Stimulated activated CD4-positive, alpha-beta T cell treated with anti-CD3 and anti-CD28 coated beads, TNF-alpha, amount 100 ng/mL, for 48 hours (primary cell): ENCODE measurements at regions not wholly inside any gene's neighbourhood (a gene's known extent, or its start where the extent isn't known, plus 50 kb on each side); places are given as distances from the start of the nearest gene placed in this dataset.
"Not testable (repeated sequence)": the region's sequence is repeated elsewhere in the genome, so short reads cannot be mapped to it uniquely, and the experiment has no call there.

Experiments used
- DNase-seq, 3 donors: peaks; one replicate each; pipeline ENCODE4 v3.0.0-alpha.2; 2020; ENCODE audit warnings: low read depth in 3 of 3

GRCh38 chr7:153523320-153524015 lies 528.7 kb upstream of the DPP6 start:
- DNase-seq: no peak

DNA sequence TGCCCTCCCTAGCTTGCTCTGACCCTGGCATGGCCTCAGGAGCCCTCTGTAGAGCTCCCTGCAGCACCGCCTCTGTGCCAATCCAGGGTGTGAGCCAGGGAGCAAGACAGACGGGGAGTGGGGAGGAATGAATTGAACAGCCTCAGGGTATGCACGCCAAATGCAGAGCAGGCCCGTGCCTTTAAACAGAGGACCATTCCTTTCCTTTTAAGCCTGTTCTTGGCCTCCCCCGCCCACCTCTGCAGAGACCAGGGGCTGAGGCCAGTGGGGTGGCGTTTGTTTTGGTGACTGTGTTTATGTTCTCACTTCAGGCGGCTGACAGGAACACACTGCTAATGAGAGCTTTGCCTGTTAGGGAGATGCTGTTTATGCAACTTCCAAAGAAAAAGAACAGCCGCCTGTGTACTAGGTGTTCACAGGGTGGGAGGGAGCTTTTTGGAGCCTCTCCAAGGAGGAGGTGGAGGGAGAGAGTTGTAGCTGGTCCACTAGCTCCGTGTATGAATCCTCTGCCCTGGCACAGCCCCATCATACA lies 528.1 kb upstream of the DPP6 start:
- DNase-seq: no peak

DNA sequence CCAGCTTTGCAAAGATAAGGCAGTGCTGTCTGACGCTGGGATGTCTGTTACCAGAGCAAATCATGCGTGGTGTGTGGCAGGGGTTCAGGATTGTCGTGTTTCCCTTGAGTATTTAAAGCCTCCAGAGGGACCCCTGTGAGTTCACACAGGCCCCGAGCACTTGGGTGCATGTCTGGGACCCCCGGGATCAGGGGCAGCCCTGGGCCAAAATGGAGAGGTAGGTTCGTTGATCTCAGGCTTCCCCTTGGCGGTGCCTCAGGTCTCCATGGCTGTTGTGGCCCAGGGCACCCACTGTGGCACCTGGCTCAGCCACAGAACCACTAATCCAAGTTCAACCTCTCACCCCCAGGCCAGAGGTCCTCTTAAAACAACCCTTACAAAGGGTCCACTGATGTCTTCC lies 523.1 kb upstream of the DPP6 start:
- no peak for DNase-seq

- no peak for DNase-seq
These were observed 522.5 kb upstream of the DPP6 start for GRCh38 chr7:153529651-153530165.

DNA sequence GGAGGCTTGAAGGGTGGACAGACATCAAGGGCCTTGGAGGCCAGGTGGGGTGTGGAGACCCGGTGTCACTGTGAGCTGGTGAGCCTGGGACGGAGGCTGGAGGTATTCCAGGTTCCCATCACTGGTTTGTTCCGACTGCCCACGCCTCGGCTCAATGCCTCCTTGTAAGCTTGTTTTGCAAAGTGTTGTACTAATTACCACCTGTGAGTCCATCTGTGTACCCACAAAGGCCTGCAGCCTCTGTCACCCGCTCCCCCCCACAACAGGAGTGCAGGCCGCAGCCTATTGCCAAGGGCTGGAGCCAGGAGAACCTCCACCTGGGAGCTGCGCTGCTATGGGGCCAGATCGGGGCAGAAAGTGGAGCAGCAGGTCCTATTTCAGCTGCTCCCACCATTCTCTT lies 521.8 kb upstream of the DPP6 start:
- no peak for DNase-seq

GRCh38 chr7:153532326-153532725 lies 519.9 kb upstream of the DPP6 start:
- DNase-seq: no peak

DNA sequence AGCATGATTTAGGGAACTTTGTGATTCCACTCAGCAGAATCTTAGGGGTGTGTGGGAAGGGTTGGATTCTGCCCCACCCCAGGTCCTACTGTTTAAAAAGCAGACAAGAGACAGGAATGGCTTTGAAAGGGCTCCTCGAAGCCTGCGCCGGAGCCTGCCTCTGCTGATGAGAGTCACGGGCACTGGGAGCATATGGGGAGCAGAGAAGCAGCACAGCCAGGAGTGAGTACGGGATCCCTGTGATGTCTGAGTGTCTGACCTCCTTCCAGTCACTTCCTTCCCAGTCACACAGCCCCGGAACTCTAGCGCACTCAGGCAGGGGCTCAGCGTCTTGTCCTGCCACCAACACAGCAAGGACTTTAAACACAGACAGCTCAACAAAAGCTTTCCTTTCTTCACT lies 514.9 kb upstream of the DPP6 start:
- DNase-seq: no peak

DNA sequence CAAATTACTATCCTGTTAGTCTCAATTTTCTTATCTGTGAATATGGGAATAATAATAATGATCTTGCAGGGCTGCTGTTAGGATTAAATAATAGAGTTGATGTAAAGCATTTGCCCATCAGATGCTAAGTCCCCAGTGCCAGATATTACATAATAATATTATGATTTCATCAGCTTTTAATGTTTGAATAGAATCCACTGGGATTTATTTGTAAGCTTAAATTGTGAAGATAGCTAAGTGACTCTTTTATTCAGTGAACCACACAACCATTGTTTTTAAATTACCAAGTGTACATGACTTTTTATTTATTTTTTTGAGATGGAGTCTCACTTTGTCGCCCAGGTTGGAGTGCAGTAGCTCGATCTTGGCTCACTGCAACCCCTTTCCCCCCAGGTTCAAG lies 510.3 kb upstream of the DPP6 start:
- DNase-seq: no peak

DNA sequence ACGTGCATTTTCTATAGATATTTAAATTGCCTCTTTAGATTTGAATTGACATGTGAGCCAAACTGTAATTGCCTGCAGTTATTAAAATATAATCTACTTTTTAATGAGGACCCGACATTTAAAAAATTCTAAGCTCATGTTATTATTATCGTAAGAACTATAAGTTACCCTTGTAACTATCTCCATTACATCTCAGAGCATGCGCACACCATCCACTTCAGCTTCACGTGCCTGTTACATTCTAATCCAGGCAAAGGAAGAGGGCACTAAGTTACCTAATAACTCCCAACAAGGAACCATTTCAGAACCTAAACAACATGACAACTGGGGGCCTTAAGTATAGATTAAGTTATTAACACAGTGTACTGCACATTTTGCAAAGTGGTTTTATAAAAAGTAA lies 509.0 kb upstream of the DPP6 start:
- DNase-seq: no peak

DNA sequence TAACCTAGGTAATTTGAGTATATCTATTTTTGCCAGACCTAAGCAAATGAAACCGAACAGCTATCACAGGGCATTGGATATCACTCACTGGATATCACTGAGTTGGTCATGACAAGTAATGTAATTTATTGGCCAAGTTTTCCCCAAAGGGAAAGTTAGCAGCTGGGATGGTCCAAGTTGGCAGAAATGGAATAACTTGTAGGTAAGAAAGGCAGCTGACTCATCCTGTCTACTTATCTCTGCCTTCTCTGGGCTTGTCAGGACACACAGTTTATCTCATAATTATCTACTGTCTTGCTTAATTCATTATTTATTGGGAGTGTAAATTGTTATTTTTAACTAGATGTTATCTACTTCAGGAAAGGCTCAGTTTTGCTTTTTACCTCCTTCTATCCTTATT lies 502.0 kb upstream of the DPP6 start:
- DNase-seq: no peak

DNA sequence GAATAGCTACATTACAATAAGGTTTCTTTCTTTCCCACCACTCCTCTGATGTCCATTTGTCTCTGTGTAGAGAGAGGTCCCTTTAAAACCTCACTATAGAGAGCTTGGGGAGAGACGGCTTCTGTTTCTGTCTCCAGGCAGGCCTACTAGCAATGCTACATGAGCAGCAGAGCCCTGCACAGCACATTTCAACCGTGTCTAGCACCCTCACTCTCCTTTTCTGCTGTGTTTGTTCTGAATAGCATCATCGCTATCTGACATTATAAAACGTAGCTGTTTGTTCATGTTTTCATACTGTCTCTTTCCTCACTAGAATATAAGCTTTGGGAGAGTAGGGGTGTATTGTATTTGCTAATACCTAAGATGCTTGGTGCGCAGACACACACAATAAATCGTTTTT lies 487.8 kb upstream of the DPP6 start:
- no peak for DNase-seq

GRCh38 chr7:153566324-153566723 lies 485.9 kb upstream of the DPP6 start:
- DNase-seq: no peak

- no peak for DNase-seq
These were observed 484.8 kb upstream of the DPP6 start for GRCh38 chr7:153567426-153567825.

- DNase-seq: not testable (repeated sequence)
These were observed 482.7 kb upstream of the DPP6 start for GRCh38 chr7:153569520-153569919.

GRCh38 chr7:153576096-153576495 lies 476.1 kb upstream of the DPP6 start:
- no peak for DNase-seq

DNA sequence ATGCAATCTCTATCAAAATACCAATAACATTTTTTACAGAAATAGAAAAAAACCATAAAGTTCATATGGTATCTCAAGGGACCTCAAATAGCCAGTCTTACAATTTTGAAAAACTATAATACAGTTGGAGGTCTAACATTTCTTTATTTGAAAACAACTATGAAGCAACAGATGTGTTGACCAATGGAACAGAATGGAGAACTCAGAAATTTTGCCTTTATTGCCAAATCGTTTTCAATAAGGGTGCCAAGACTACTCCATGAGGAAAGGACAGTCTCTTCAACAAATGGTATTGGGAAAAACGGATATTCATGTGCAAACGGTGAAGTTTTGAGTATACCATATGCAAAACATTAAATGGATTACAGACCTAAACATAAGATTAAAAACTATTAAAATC lies 470.8 kb upstream of the DPP6 start:
- DNase-seq: no peak

- no peak for DNase-seq
These were observed 468.1 kb upstream of the DPP6 start for GRCh38 chr7:153584132-153584531.

DNA sequence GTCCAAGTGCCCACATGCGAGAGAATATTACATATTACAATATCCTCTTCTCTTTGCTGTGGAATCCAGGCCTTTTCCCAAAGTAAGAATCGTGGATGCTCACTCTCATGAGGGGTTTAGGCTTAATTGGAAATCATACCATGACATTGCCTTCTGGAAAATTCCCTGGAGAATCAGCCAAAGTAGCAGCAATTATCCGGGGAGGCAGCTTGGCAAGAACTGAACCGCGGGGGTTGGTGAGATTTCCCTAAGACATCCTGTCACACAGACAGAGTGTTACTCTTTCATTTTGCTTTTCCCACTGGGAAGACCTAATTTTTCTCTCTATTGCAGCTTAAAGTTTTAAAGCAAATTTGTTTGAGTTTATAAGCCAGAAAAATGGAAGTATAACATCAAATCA lies 463.6 kb upstream of the DPP6 start:
- DNase-seq: no peak

DNA sequence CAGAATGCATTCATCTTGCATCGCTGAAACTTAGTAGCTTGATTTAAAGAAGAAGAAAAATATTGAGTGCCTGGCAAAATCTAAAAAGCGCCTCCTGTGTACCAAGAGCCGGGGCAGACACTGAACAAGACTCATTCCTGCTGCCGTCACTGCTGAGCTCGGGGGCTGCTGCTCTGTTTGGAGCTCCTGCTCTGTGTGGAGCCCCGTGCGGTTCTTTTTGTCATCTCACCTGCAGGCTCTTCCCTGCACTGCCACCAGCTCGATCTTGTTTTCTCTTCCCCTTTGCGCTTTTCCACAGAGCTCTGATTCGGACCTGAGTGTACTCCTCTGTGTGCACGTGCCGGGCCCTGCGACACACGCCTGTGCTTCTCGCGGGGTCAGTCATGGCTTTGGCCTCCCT lies 462.1 kb upstream of the DPP6 start:
- no peak for DNase-seq

DNA sequence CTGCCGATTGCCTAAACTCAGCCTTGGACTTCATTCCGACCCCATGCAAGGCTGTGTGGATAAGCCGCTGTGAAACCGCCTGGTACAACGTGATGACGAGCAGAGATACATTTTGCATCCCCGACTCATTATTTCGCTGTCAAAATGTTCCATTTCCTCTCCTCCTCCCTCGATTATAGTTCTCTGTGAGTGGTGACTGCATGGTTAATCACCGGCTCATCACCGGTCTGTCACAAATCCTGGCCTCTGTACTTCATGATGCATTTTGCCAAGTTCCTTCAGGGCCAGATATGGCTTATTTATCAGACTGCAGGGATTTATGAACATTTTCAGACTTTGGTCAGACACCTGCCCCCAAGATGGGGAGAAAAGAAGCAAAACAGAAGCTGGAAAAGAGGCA lies 461.6 kb upstream of the DPP6 start:
- DNase-seq: no peak

DNA sequence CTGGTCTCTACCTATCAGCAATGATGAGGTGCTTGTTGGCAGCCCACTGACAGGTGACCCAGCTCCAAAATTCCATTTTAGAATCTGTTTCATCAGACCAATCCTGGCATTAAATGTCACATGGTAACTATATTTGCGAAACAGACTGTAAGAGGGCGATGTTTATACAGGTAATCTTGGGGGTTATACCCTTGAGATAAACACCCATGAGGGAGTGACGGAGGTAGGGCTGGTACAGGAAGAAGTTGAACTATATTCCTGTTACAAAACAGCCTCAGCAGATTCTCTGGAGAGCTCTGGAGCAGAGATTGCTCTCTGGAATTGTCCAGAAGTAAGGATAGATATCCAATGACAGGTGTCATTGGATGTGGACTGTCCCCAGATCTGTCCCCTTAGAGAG lies 444.8 kb upstream of the DPP6 start:
- DNase-seq: no peak

DNA sequence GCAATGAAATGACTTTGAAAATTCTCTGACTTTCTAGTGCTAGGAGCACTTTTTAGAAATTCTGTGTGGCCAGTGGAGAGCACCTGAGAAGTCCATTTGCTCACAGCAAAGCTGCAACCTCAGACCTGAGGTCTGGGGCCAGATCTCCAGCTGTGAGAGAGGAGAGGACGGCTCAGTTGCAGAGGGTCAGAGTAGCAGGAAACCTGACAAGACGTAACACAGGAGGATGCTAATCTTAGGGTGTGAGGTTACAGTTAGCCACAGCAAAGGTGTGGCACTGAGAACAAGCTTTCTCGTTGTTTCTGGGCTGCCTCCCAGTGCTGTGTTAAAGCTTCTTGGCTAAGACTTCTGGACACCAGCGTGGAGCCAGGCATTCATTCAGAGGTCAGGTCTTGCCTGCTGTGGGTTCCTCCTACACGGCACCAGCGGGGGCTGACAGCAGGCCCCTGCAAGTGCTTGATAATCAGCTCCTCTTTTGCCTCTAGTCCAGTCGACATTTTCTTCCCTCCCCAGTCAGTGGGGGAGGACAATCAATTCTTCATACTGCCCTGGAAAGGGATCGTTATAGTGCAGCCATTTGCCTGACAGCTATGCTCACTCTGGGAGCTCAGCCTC lies 435.4 kb upstream of the DPP6 start:
- no peak for DNase-seq

DNA sequence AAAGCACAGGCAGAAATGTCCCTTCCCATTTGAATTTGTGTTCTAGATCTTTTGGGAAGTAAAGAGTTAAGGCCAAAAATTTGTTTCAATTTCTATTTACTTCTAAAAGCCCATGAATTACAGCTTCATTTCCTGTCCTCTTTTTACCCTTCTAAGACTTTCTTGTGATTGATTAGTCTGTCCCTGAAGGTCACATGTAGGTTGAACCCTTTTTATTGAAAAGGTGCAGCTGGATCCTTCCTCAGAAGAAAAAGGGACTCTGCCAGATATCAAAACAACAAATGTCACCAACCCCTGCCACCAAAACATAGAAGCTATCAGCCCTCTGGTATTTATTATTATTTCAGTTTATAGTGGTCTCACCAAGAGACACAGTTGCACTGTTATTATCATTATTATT lies 424.9 kb upstream of the DPP6 start:
- DNase-seq: no peak

DNA sequence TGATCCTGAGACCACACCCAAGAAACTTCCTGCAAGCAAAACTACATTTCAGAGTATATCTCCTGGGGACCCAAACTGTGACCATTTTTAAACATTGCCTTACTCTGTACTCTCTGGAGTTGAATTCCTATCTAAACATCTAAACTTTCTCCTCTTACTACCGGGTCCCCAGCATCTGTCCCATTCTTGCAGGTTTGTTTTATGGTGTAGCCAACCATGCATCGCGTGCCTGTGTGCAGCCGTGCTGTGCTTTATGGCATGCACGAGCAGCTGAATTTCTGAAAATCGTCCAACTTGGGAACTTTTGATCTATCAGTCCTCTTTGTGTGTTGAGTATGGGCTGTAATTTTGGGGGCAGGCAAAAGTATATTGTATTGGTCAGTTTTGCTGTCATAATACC lies 423.8 kb upstream of the DPP6 start:
- DNase-seq: no peak
